Mammary epithelial cell (primary cell): ENCODE measurements at regions not wholly inside any gene's neighbourhood (a gene's known extent, or its start where the extent isn't known, plus 50 kb on each side); places are given as distances from the start of the nearest gene placed in this dataset.

Experiments
- CTCF ChIP-seq, 2 donors: IDR thresholded peaks in 1 of 2; conservative IDR thresholded peaks in 1 of 2; 2 replicates each; pipeline ENCODE4 v1.5.1; 2011 to 2012; ENCODE audit warnings: inconsistent platforms in 2 of 2, low read length in 2 of 2, mild to moderate bottlenecking in 2 of 2, control low read depth in 1 of 2, low read depth in 1 of 2; ENCODE audit not compliant: insufficient read depth in 1 of 2; ENCODE audit errors: extremely low read depth in 1 of 2
- EZH2 ChIP-seq: IDR thresholded peaks from 2 replicates; pipeline ENCODE4 v1.6.1; 2012; ENCODE audit warnings: low read length, inconsistent platforms, borderline replicate concordance

GRCh38 chr4:189228726-189229125 lies 711.9 kb upstream of the FRG1 start:
- TF ChIP-seq CTCF (conservative IDR thresholded peaks at IDR 0.05 in 1 of 2, IDR thresholded peaks at IDR 0.05 in 1 of 2; ENCODE audit: extremely low read depth in 1 of 2, insufficient read depth in 1 of 2, low read depth in 1 of 2, low read length in 2 of 2) (no peak), EZH2 (no peak)
